ENCODE measurements at regions not wholly inside any gene's neighbourhood (a gene's known extent, or its start where the extent isn't known, plus 50 kb on each side); places are given as distances from the start of the nearest gene placed in this dataset.

GRCh38 chr3:38890426-38890825 lies 74.4 kb upstream of the SCN10A start:
- Histone ChIP-seq H3K27me3 (ENCODE audit: control insufficient read depth, insufficient read depth, low read length) (peaks cover 3% of the 10 kb centered on the region; the same call in 1 of the 2 replicates), H2BK15ac (ENCODE audit: low read depth, low read length) (no peak overlapping the region), H3K56ac (ENCODE audit: extremely low read depth, insufficient read depth, low read length) (no peak overlapping the region), H3K36me3 (ENCODE audit: control insufficient read depth, insufficient read depth, low read length) (no peaks in the 10 kb centered on the region), H3K9me1 (ENCODE audit: insufficient read depth, low read length) (no peaks in the 10 kb centered on the region), H3K18ac (ENCODE audit: low read depth, low read length) (no peak overlapping the region), H3K27ac (ENCODE audit: insufficient read depth, low read length) (no peak overlapping the region), H2BK120ac (ENCODE audit: low read depth, low read length) (no peak overlapping the region), H2AK9ac (replicated peaks; ENCODE audit: low read depth, low read length, poor library complexity) (no peak overlapping the region), H3K23ac (ENCODE audit: low read depth, low read length) (no peak overlapping the region), H3K4me1 (ENCODE audit: control insufficient read depth, insufficient read depth, low read length) (no peaks in the 10 kb centered on the region), H3K4ac (ENCODE audit: low read depth, low read length) (no peak overlapping the region), H4K8ac (ENCODE audit: low read depth in 2 of 2, low read length in 2 of 2) (no peak overlapping the region), H2BK20ac (ENCODE audit: low read depth, low read length) (no peak overlapping the region), H3K9ac (ENCODE audit: low read depth, low read length) (no peak overlapping the region), H3K14ac (replicated peaks; ENCODE audit: low read depth, low read length) (no peak overlapping the region), H4K91ac (ENCODE audit: insufficient read depth, low read depth, low read length) (no peak overlapping the region), H3K79me1 (ENCODE audit: low read depth in 1 of 2, low read length in 2 of 2) (no peaks in the 10 kb centered on the region), H3K4me2 (ENCODE audit: low read depth, low read length) (no peak overlapping the region), H2AK5ac (ENCODE audit: low read depth, low read length) (no peak overlapping the region), H2AFZ (replicated peaks; ENCODE audit: low read length, poor library complexity) (no peak overlapping the region), H2BK5ac (ENCODE audit: low read depth, low read length, poor library complexity, severe bottlenecking) (no peak overlapping the region), H3K9me3 (ENCODE audit: control insufficient read depth, insufficient read depth, low read length) (no peaks in the 10 kb centered on the region), H4K5ac (ENCODE audit: low read depth, low read length) (no peak overlapping the region), H4K20me1 (ENCODE audit: insufficient read depth, low read length) (no peaks in the 10 kb centered on the region), H3K4me3 (ENCODE audit: insufficient read depth, low read depth, low read length) (no peak overlapping the region)
- intact Hi-C loops (cut with micrococcal nuclease) (no loop called here), in situ Hi-C loops (cut with MboI; ENCODE audit: low sequenced_read_pairs) (no loop called here), dilution Hi-C loops (cut with HindIII; ENCODE audit: low sequenced_read_pairs, unreplicated experiment) (no loop called here)
- DNase-seq (no peak), ATAC-seq (ENCODE audit: low read depth) (no peak)
- BruUV-seq (replicated peaks), result no TSS peak
- TF ChIP-seq NFE2L2 (IDR thresholded peaks at IDR 0.05; ENCODE audit: low read depth, low read length), result no peak
- no peak for TF ChIP-seq CEBPB (IDR thresholded peaks at IDR 0.05; ENCODE audit: low read depth, low read length)
- no peak for TF ChIP-seq BHLHE40 (IDR thresholded peaks at IDR 0.05; ENCODE audit: low read depth, low read length)
- no peak for TF ChIP-seq MXI1 (IDR thresholded peaks at IDR 0.05; ENCODE audit: borderline replicate concordance, low read depth, low read length)
- TF ChIP-seq MAZ (IDR thresholded peaks at IDR 0.05; ENCODE audit: borderline replicate concordance, low read depth, low read length), result no peak
- no peak for TF ChIP-seq SMC3 (IDR thresholded peaks at IDR 0.05; ENCODE audit: low read depth, low read length)
- TF ChIP-seq USF2 (IDR thresholded peaks at IDR 0.05; ENCODE audit: low read depth, low read length), result no peak
- TF ChIP-seq RFX5 (IDR thresholded peaks at IDR 0.05; ENCODE audit: low read depth, low read length), result no peak
- no peak for TF ChIP-seq CTCF (conservative IDR thresholded peaks at IDR 0.05; ENCODE audit: low read depth, low read length)
- TF ChIP-seq POLR2A (IDR thresholded peaks at IDR 0.05; ENCODE audit: low read depth, low read length), result no peak
- TF ChIP-seq RAD21 (IDR thresholded peaks at IDR 0.05; ENCODE audit: low read length), result no peak
- no peak for TF ChIP-seq FOS (IDR thresholded peaks at IDR 0.05; ENCODE audit: low read depth, low read length)
- TF ChIP-seq ELK1 (IDR thresholded peaks at IDR 0.05; ENCODE audit: borderline replicate concordance, low read depth, low read length), result no peak
- TF ChIP-seq MAFK (IDR thresholded peaks at IDR 0.05; ENCODE audit: low read depth, low read length), result no peak
- no peak for TF ChIP-seq CHD1 (IDR thresholded peaks at IDR 0.05; ENCODE audit: low read depth, low read length)
- no peak for TF ChIP-seq RCOR1 (IDR thresholded peaks at IDR 0.05; ENCODE audit: insufficient replicate concordance, low read length)
- ChIA-PET POLR2A (ENCODE audit: unreplicated experiment) (interaction anchor here (1.1 kb wide), 1 partner anchor 36 kb away, joined by 3 read pairs; no protein-coding TSS in a partner anchor), CTCF (interaction anchor here (0.7 to 0.9 kb wide), 2 partner anchors 13 to 110 kb away, joined by 3 to 4 read pairs; no protein-coding TSS in a partner anchor)
- 100% methylated on average over 1 of the region's 4 CpGs; no CpG with 5 or more reads in 1 of the 2 experiments for WGBS, 2 experiments (ENCODE audit: extremely low coverage in 2 of 2, insufficient read length in 1 of 2)

All from IMR-90 (cell line).